ENCODE measurements at regions not wholly inside any gene's neighbourhood (a gene's known extent, or its start where the extent isn't known, plus 50 kb on each side); places are given as distances from the start of the nearest gene placed in this dataset.

DNA sequence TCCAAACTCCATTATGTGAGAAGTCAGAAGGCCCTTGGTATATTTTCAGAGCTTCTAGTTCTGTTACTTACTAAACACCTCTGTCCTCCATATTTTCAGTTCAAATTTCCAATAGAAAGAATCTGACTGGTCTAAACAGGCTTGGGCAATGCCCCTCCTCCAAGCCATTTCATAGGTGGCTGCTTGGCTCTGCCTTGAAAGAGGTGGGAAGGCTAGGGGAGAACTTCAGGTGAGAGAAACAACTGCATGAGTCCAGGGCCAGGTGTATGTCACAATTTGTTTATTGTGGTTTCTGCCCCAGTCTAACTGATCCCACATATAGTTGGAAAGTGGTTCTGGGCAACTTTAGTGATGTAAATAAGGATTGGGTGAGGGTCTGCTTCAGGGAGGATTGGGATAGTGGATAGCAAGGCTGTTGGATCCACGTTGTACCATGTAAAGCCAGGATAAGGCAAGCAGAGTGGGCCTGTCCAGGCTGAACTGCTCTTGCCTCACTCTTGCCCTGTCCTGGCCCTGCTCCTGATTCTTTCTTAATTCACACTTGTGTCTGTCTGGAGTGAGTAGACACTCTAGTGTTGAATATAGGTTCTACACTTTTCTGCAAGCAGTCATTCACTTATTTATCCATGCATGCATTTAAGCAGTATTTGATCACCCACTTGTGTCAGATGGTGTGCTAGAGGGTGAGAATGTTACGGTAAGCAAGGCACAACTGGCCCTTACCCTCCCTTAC lies 67.5 kb upstream of the COMTD1 start:
- no peak for TF ChIP-seq CTCF (IDR thresholded peaks at IDR 0.05; ENCODE audit: low read depth, low read length)
- TF ChIP-seq EZH2phosphoT487 (IDR thresholded peaks at IDR 0.05; ENCODE audit: low read depth), result no peak

Measured in OCI-LY3 (cell line).